ENCODE measurements at regions not wholly inside any gene's neighbourhood (a gene's known extent, or its start where the extent isn't known, plus 50 kb on each side); places are given as distances from the start of the nearest gene placed in this dataset.

- TF ChIP-seq, protein P1, sequence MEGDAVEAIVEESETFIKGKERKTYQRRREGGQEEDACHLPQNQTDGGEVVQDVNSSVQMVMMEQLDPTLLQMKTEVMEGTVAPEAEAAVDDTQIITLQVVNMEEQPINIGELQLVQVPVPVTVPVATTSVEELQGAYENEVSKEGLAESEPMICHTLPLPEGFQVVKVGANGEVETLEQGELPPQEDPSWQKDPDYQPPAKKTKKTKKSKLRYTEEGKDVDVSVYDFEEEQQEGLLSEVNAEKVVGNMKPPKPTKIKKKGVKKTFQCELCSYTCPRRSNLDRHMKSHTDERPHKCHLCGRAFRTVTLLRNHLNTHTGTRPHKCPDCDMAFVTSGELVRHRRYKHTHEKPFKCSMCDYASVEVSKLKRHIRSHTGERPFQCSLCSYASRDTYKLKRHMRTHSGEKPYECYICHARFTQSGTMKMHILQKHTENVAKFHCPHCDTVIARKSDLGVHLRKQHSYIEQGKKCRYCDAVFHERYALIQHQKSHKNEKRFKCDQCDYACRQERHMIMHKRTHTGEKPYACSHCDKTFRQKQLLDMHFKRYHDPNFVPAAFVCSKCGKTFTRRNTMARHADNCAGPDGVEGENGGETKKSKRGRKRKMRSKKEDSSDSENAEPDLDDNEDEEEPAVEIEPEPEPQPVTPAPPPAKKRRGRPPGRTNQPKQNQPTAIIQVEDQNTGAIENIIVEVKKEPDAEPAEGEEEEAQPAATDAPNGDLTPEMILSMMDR (IDR thresholded peaks at IDR 0.05; ENCODE audit: low read depth, low read length): no peak
- DNase-seq (ENCODE audit: extremely low read depth, low read depth): no peak
Measured at GRCh38 chr14:22464422-22465142, 124.4 kb downstream of the DAD1 start.

- TF ChIP-seq, protein P1 (IDR thresholded peaks at IDR 0.05; ENCODE audit: low read depth, low read length): no peak
- no peak for DNase-seq (ENCODE audit: extremely low read depth, low read depth)
Measured at GRCh38 chr14:22463763-22464173, 125.3 kb downstream of the DAD1 start.

GRCh38 chr14:22462923-22463322 is 126.1 kb downstream of the DAD1 start:
- no peak for DNase-seq (ENCODE audit: extremely low read depth, low read depth)
- TF ChIP-seq, protein P1 (IDR thresholded peaks at IDR 0.05; ENCODE audit: low read depth, low read length): no peak

DNA sequence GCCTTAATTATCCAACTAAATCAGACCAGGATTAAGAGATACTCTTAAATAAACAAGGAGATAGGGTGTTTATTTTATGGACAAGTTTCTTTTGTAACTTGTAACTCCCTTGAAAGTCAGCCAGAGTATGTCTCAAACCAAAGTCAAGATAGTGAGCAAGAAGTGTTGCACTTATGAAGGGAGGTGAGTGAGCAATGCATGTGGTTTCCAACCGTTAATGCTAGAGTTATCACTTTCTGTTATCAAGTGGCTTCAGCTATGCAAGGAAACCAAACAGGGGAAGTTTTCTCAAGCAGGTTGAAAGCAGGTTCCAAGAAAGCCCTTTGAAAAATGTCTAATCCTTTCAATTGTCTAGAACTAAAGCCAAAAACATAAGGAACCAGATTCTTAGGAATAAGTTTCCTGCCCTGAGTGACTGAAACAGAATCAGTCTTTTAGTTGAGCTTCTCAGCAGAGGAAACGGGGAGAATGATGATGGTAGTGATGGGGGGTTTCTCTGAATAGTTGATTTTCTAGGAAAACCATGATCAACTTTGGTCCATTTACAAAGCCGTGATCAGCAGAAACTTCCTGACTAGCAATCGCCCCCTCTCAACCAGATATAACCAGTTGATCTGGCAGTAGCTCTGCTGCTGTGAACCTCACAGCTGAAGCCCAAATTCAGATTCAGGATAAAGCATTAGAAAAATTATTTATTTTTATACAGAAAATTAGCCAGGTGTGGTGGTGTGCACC is 128.4 kb downstream of the DAD1 start:
- TF ChIP-seq, protein P1 (IDR thresholded peaks at IDR 0.05; ENCODE audit: low read depth, low read length): no peak
- no peak for DNase-seq (ENCODE audit: extremely low read depth, low read depth)

DNA sequence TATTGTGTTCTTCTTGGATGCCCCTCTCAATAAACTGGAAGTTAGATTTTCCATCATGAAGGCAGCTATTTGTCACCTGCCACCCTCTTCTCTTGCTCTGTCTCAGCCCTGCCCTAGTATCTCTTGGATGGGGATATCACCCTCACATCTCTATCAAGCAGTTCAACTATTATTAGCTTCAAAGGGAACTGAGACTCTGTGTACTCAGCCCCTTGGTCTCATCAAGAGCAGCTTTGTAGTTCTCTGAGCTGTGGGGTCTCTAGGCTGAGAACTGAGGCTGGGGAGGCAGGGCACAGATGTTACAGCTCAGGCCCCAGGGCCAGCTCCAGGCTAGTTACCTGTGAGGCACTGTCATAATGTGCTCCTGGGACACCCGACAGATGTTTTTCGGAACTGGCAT is 130.3 kb downstream of the DAD1 start:
- no peak for DNase-seq (ENCODE audit: extremely low read depth, low read depth)
- TF ChIP-seq, protein P1 (IDR thresholded peaks at IDR 0.05; ENCODE audit: low read depth, low read length): no peak

DNA sequence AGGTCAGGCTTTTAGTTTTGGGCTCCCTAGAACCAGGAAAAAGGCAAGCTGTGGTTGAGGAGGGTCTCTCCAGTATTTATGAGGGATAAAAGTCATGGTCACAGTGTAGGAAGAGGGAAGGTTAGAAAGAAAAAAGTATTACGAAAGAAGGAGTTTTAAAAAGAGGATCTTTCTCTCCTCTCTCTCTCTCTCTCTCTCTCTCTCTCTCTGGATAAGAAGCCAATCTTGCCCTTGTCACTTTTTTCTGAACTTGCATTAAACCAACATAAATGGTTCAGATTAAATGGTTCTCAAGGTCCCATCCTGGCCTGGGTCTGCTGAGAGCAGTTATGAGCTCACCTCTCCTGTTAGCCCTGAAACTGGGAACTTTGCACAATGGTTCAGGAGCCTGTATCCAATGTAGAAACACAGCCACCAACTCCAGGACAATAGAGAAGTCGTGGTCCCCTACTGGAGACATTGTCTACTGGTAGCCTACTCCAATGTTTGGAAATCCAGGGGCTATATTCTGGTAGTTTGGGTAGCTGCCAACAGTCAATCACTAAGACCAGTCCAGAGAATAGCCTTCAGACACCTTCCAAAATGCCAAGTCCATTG is 131.9 kb downstream of the DAD1 start:
- no peak for DNase-seq (ENCODE audit: extremely low read depth, low read depth)
- TF ChIP-seq, protein P1 (IDR thresholded peaks at IDR 0.05; ENCODE audit: low read depth, low read length): no peak

DNA sequence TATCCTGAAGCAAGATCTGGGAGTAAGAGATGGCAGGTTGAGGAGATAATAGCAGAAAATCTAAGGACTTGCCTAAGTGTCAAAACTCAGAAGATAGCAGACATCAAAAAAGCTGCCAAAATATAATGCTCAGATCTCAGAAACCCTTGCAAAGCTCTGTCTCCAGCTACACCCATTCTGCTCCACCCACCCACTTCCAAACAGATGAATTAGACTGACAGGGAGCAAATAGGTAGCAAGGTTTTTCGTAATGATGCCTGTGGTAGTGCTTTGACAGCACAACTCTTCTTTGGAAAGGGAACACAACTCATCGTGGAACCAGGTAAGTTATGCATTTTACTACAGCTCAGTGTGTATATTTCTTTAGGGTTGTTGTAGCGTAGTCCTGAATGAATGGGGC is 132.6 kb downstream of the DAD1 start:
- TF ChIP-seq, protein P1 (IDR thresholded peaks at IDR 0.05; ENCODE audit: low read depth, low read length): no peak
- DNase-seq (ENCODE audit: extremely low read depth, low read depth): no peak

Data from AG09319 (cell line).